IPS DF 6.9 (cell line): ENCODE measurements at regions not wholly inside any gene's neighbourhood (a gene's known extent, or its start where the extent isn't known, plus 50 kb on each side); places are given as distances from the start of the nearest gene placed in this dataset.

ENCODE experiments used
- DNase-seq: peaks from one replicate; pipeline ENCODE4 v3.0.0-alpha.2; 2013; ENCODE audit warnings: low read depth, low spot score
- H3K27ac ChIP-seq: one replicate; pipeline ENCODE4 v1.5.1; 2013; ENCODE audit warnings: low read length, control low read depth
- H3K27me3 ChIP-seq: 2 replicates; pipeline ENCODE4 v1.6.1; 2013; ENCODE audit warnings: mild to moderate bottlenecking, low read length; ENCODE audit not compliant: control insufficient read depth, insufficient read depth
- H3K36me3 ChIP-seq: 2 replicates; pipeline ENCODE4 v1.6.1; 2013; ENCODE audit warnings: low read length; ENCODE audit not compliant: control insufficient read depth, insufficient read depth
- H3K4me1 ChIP-seq: 2 replicates; pipeline ENCODE4 v1.6.1; 2013; ENCODE audit warnings: low read length; ENCODE audit not compliant: control insufficient read depth, insufficient read depth
- H3K4me3 ChIP-seq: 2 replicates; pipeline ENCODE4 v1.5.1; 2013; ENCODE audit warnings: mild to moderate bottlenecking, low read length
- H3K9me3 ChIP-seq: 2 replicates; pipeline ENCODE4 v1.6.1; 2013; ENCODE audit warnings: low read length, inconsistent platforms; ENCODE audit not compliant: control insufficient read depth, insufficient read depth
- WGBS: extraction: QIAGEN DNeasy Blood & Tissue Kit; methylation state at CpG from one replicate; pipeline ENCODE4 v1.1.7; 2013; ENCODE audit warnings: mixed read lengths, missing lambda C conversion rate; ENCODE audit not compliant: insufficient read length, insufficient coverage; 5-methylcytosine and 5-hydroxymethylcytosine counted together

- Histone ChIP-seq H3K4me1 (no peaks in the 10 kb centered on the region), H3K27me3 (no peaks in the 10 kb centered on the region), H3K4me3 (no peak overlapping the region), H3K27ac (no peak overlapping the region), H3K9me3 (no peaks in the 10 kb centered on the region), H3K36me3 (no peaks in the 10 kb centered on the region)
- no CpG with 5 or more reads among the region's 2 CpGs for WGBS
- no peak for DNase-seq
These were observed 537.3 kb upstream of the TGFBR2 start for GRCh38 chr3:30069056-30069455.

- Histone ChIP-seq H3K4me3 (no peak overlapping the region), H3K9me3 (no peaks in the 10 kb centered on the region), H3K4me1 (no peaks in the 10 kb centered on the region), H3K27me3 (0 out of 2 replicates have a peak, but pooled peaks cover 2% of the 10 kb centered on the region), H3K36me3 (no peaks in the 10 kb centered on the region), H3K27ac (no peak overlapping the region)
- DNase-seq, result no peak
These were observed 533.4 kb upstream of the TGFBR2 start for GRCh38 chr3:30073040-30073439.

GRCh38 chr3:30073622-30074021 lies 532.8 kb upstream of the TGFBR2 start:
- DNase-seq, result no peak
- no peaks in the 10 kb centered on the region for H3K36me3 ChIP-seq
- no CpG with 5 or more reads among the region's 1 CpG for WGBS
- no peak overlapping the region for H3K4me3 ChIP-seq
- no peaks in the 10 kb centered on the region for H3K4me1 ChIP-seq
- no peak overlapping the region for H3K27ac ChIP-seq
- peaks cover 2% of the 10 kb centered on the region; the same call in 1 of the 2 replicates for H3K27me3 ChIP-seq
- no peaks in the 10 kb centered on the region for H3K9me3 ChIP-seq

GRCh38 chr3:30075514-30075913 lies 530.9 kb upstream of the TGFBR2 start:
- Histone ChIP-seq H3K9me3 (no peaks in the 10 kb centered on the region), H3K27me3 (peaks cover 5% of the 10 kb centered on the region; the same call in 1 of the 2 replicates), H3K36me3 (no peaks in the 10 kb centered on the region), H3K4me3 (no peak overlapping the region), H3K27ac (no peak overlapping the region), H3K4me1 (no peaks in the 10 kb centered on the region)
- no CpG with 5 or more reads among the region's 2 CpGs for WGBS
- DNase-seq, result no peak

- Histone ChIP-seq H3K36me3 (no peaks in the 10 kb centered on the region), H3K9me3 (no peaks in the 10 kb centered on the region), H3K27me3 (peaks cover 9% of the 10 kb centered on the region), H3K4me3 (no peak overlapping the region), H3K4me1 (no peaks in the 10 kb centered on the region), H3K27ac (no peak overlapping the region)
- no peak for DNase-seq
These were observed 529.5 kb upstream of the TGFBR2 start for GRCh38 chr3:30076899-30077298.

GRCh38 chr3:30077746-30078145 lies 528.7 kb upstream of the TGFBR2 start:
- WGBS, result no CpG with 5 or more reads among the region's 2 CpGs
- Histone ChIP-seq H3K36me3 (no peaks in the 10 kb centered on the region), H3K27ac (no peak overlapping the region), H3K9me3 (no peaks in the 10 kb centered on the region), H3K4me3 (no peak overlapping the region), H3K4me1 (no peaks in the 10 kb centered on the region), H3K27me3 (peaks cover 15% of the 10 kb centered on the region)
- DNase-seq, result no peak

GRCh38 chr3:30078736-30079135 lies 527.7 kb upstream of the TGFBR2 start:
- Histone ChIP-seq H3K9me3 (no peaks in the 10 kb centered on the region), H3K36me3 (no peaks in the 10 kb centered on the region), H3K4me1 (no peaks in the 10 kb centered on the region), H3K4me3 (no peak overlapping the region), H3K27ac (no peak overlapping the region), H3K27me3 (peaks cover 23% of the 10 kb centered on the region)
- DNase-seq, result no peak
- no CpG with 5 or more reads among the region's 2 CpGs for WGBS

- DNase-seq, result no peak
- WGBS, result no CpG with 5 or more reads among the region's 3 CpGs
- Histone ChIP-seq H3K4me3 (no peak overlapping the region), H3K4me1 (no peaks in the 10 kb centered on the region), H3K27me3 (peaks cover 33% of the 10 kb centered on the region), H3K27ac (no peak overlapping the region), H3K9me3 (no peaks in the 10 kb centered on the region), H3K36me3 (no peaks in the 10 kb centered on the region)
These were observed 524.5 kb upstream of the TGFBR2 start for GRCh38 chr3:30081904-30082303.

- Histone ChIP-seq H3K27me3 (peaks cover 33% of the 10 kb centered on the region), H3K4me3 (no peak overlapping the region), H3K36me3 (no peaks in the 10 kb centered on the region), H3K27ac (no peak overlapping the region), H3K9me3 (no peaks in the 10 kb centered on the region), H3K4me1 (no peaks in the 10 kb centered on the region)
- WGBS, result no CpG with 5 or more reads among the region's 7 CpGs
- no peak for DNase-seq
These were observed 523.7 kb upstream of the TGFBR2 start for GRCh38 chr3:30082652-30083051.

- WGBS, result no CpG with 5 or more reads among the region's 4 CpGs
- DNase-seq, result no peak
- H3K9me3 ChIP-seq, result no peaks in the 10 kb centered on the region
- no peaks in the 10 kb centered on the region for H3K4me1 ChIP-seq
- peaks cover 34% of the 10 kb centered on the region for H3K27me3 ChIP-seq
- H3K36me3 ChIP-seq, result no peaks in the 10 kb centered on the region
- H3K27ac ChIP-seq, result no peak overlapping the region
- H3K4me3 ChIP-seq, result no peak overlapping the region
These were observed 523.1 kb upstream of the TGFBR2 start for GRCh38 chr3:30083315-30083714.

- WGBS, result no CpG with 5 or more reads among the region's 5 CpGs
- Histone ChIP-seq H3K36me3 (no peaks in the 10 kb centered on the region), H3K27ac (no peak overlapping the region), H3K27me3 (peaks cover 42% of the 10 kb centered on the region), H3K4me1 (no peaks in the 10 kb centered on the region), H3K4me3 (no peak overlapping the region), H3K9me3 (no peaks in the 10 kb centered on the region)
- no peak for DNase-seq
These were observed 522.1 kb upstream of the TGFBR2 start for GRCh38 chr3:30084316-30084715.
